WTC11 (cell line): ENCODE measurements at regions not wholly inside any gene's neighbourhood (a gene's known extent, or its start where the extent isn't known, plus 50 kb on each side); places are given as distances from the start of the nearest gene placed in this dataset.

Experiments
- ATAC-seq: fragments of 200-7000 bp; cut with Tn5 transposase; 2 replicates; pipeline ENCODE4 v1.10.0; 2021; ENCODE audit warnings: mild to moderate bottlenecking, moderate library complexity
- CTCF ChIA-PET: fragments of 300-600 bp; sonication (Branson Sonifier 250); formaldehyde crosslinking; loops from one replicate; lab custom pipeline; 2021; ENCODE audit warnings: antibody characterized with exemption; lab: Charles Lee
- POLR2A ChIA-PET: fragments of 350-600 bp; sonication (Branson Sonifier 250); formaldehyde crosslinking; loops from one replicate; lab custom pipeline; 2021; ENCODE audit warnings: antibody characterized with exemption; lab: Charles Lee
- DNase-seq: peaks from one replicate; pipeline ENCODE4 v3.0.0; 2021; ENCODE audit warnings: low spot score
- H3K27ac Mint-ChIP-seq: 2 replicates; pipeline ENCODE4 v1.8.0; 2021; ENCODE audit warnings: mixed read lengths
- H3K27me3 Mint-ChIP-seq: 2 replicates; pipeline ENCODE4 v1.8.0; 2021; ENCODE audit warnings: low read depth, mild to moderate bottlenecking, moderate library complexity, mixed read lengths
- H3K36me3 Mint-ChIP-seq: 2 replicates; pipeline ENCODE4 v1.8.0; 2021; ENCODE audit warnings: mixed read lengths
- H3K4me1 Mint-ChIP-seq: 2 replicates; pipeline ENCODE4 v1.8.0; 2022; ENCODE audit warnings: mixed read lengths
- H3K4me3 Mint-ChIP-seq: 2 replicates; pipeline ENCODE4 v1.8.0; 2021; ENCODE audit warnings: mild to moderate bottlenecking, moderate library complexity, mixed read lengths
- H3K9me3 Mint-ChIP-seq: 2 replicates; pipeline ENCODE4 v1.8.0; 2021; ENCODE audit warnings: mixed read lengths
- FOXJ3 ChIP-seq: sonication (generic); formaldehyde crosslinking; IDR thresholded peaks from 2 replicates; pipeline ENCODE4 v1.9.0; 2021; ENCODE audit warnings: missing genetic modification reagents, mild to moderate bottlenecking, borderline replicate concordance
- HMGA2 ChIP-seq: fragments of 250-450 bp; sonication (Bioruptor Pico); IDR thresholded peaks from 2 replicates; pipeline ENCODE4 v1.4.0; 2021; ENCODE audit warnings: mild to moderate bottlenecking, moderate library complexity
- IRF2 ChIP-seq: sonication (generic); formaldehyde crosslinking; IDR thresholded peaks from 2 replicates; pipeline ENCODE4 v1.8.0; 2022; ENCODE audit warnings: low read depth, missing genetic modification reagents, borderline replicate concordance
- JAZF1 ChIP-seq: fragments of 250-450 bp; sonication (Bioruptor Pico); IDR thresholded peaks from 2 replicates; pipeline ENCODE4 v1.9.0; 2021; ENCODE audit warnings: moderate library complexity, mild to moderate bottlenecking, inconsistent platforms
- MYBL2 ChIP-seq: sonication (generic); formaldehyde crosslinking; IDR thresholded peaks from 2 replicates; pipeline ENCODE4 v1.8.1; 2023; ENCODE audit warnings: mild to moderate bottlenecking, moderate library complexity, missing genetic modification reagents
- NFATC4 ChIP-seq: fragments of 250-450 bp; sonication (Bioruptor Pico); IDR thresholded peaks from 2 replicates; pipeline ENCODE4 v1.9.0; 2021; ENCODE audit warnings: mild to moderate bottlenecking
- TEAD1 ChIP-seq: sonication (generic); formaldehyde crosslinking; IDR thresholded peaks from 2 replicates; pipeline ENCODE4 v1.8.0; 2022; ENCODE audit warnings: mild to moderate bottlenecking, missing genetic modification reagents
- TEAD4 ChIP-seq: sonication (generic); formaldehyde crosslinking; IDR thresholded peaks from 2 replicates; pipeline ENCODE4 v1.8.0; 2022; ENCODE audit warnings: mild to moderate bottlenecking, missing genetic modification reagents
- ZNF138 ChIP-seq: sonication (generic); formaldehyde crosslinking; conservative IDR thresholded peaks from 2 replicates; pipeline ENCODE4 v1.8.1; 2022; ENCODE audit warnings: mild to moderate bottlenecking, moderate library complexity, missing genetic modification reagents
- ZNF263 ChIP-seq: sonication (generic); formaldehyde crosslinking; IDR thresholded peaks from 2 replicates; pipeline ENCODE4 v1.8.1; 2022; ENCODE audit warnings: low read depth, mild to moderate bottlenecking, moderate library complexity, missing genetic modification reagents
- TF ChIP-seq, protein P1 (sequence below): sonication (generic); formaldehyde crosslinking; IDR thresholded peaks from 2 replicates; pipeline ENCODE4 v1.8.1; 2023; ENCODE audit warnings: mild to moderate bottlenecking, moderate library complexity, missing genetic modification reagents
- TF ChIP-seq, protein P2 (sequence below): fragments of 250-450 bp; sonication (Bioruptor Pico); conservative IDR thresholded peaks from 2 replicates; pipeline ENCODE4 v1.9.0; 2021; ENCODE audit warnings: mild to moderate bottlenecking
- TF ChIP-seq, protein P3 (sequence below): sonication (generic); formaldehyde crosslinking; conservative IDR thresholded peaks from 2 replicates; pipeline ENCODE4 v1.8.1; 2022; ENCODE audit warnings: mild to moderate bottlenecking, missing genetic modification reagents
- TF ChIP-seq, protein P4 (sequence below): sonication (generic); formaldehyde crosslinking; IDR thresholded peaks from 2 replicates; pipeline ENCODE4 v1.8.0; 2022; ENCODE audit warnings: missing genetic modification reagents
- TF ChIP-seq, protein P5 (sequence below): sonication (generic); formaldehyde crosslinking; IDR thresholded peaks from 2 replicates; pipeline ENCODE4 v1.8.1; 2023; ENCODE audit warnings: mild to moderate bottlenecking, missing genetic modification reagents
- TF ChIP-seq, protein P6 (sequence below): sonication (generic); formaldehyde crosslinking; IDR thresholded peaks from 2 replicates; pipeline ENCODE4 v1.8.0; 2022; ENCODE audit warnings: mild to moderate bottlenecking, missing genetic modification reagents

DNA sequence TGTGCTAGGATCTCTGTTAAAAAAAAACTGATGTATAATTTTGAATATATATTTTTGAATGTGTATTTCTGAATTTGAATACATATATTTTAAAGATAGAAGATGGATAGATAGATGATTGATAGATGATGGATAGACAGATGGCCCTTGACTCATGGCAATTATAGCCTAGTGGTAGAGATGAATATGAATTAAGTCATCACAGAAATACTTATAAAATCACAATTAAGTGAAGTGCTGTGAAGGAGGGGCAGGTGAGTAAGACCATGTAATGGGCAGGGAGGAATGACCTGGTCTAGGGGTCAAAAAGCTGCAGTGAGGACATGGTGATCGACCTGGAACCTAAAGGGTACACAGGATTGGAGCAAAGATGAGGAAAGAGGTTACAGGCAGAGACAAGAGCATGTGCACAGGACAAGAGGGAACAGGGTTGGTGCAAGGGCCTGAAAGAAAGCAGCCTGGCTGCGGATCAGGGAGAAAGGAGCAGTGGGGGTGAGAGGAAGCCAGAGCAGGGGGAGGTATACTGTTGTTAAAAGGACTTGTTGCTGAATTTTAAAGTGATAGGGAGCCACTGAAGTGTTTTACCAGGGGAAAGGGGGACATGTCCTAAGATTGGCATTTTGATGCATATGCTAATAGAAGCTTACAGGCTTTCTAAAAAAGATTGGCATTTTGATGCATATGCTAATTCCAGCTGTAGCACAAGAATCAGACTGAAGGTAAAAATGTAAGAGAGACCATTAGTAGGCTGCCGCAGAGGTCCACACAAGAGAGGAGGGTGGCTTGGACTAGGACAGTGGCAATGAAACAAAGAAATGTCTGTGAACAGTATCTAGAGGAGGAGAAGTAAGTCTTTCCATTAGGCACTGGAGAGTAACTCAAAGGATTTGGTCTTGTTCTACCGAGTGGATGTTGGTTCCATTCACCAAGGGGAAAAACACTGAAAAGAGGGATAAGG lies 527.8 kb downstream of the AGTPBP1 start (continued):
- TF ChIP-seq, protein P1, sequence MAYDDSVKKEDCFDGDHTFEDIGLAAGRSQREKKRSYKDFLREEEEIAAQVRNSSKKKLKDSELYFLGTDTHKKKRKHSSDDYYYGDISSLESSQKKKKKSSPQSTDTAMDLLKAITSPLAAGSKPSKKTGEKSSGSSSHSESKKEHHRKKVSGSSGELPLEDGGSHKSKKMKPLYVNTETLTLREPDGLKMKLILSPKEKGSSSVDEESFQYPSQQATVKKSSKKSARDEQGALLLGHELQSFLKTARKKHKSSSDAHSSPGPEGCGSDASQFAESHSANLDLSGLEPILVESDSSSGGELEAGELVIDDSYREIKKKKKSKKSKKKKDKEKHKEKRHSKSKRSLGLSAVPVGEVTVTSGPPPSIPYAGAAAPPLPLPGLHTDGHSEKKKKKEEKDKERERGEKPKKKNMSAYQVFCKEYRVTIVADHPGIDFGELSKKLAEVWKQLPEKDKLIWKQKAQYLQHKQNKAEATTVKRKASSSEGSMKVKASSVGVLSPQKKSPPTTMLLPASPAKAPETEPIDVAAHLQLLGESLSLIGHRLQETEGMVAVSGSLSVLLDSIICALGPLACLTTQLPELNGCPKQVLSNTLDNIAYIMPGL, result no peak
- TF ChIP-seq HMGA2 (CRISPR knock-in tag), result no peak
- TF ChIP-seq, protein P2, sequence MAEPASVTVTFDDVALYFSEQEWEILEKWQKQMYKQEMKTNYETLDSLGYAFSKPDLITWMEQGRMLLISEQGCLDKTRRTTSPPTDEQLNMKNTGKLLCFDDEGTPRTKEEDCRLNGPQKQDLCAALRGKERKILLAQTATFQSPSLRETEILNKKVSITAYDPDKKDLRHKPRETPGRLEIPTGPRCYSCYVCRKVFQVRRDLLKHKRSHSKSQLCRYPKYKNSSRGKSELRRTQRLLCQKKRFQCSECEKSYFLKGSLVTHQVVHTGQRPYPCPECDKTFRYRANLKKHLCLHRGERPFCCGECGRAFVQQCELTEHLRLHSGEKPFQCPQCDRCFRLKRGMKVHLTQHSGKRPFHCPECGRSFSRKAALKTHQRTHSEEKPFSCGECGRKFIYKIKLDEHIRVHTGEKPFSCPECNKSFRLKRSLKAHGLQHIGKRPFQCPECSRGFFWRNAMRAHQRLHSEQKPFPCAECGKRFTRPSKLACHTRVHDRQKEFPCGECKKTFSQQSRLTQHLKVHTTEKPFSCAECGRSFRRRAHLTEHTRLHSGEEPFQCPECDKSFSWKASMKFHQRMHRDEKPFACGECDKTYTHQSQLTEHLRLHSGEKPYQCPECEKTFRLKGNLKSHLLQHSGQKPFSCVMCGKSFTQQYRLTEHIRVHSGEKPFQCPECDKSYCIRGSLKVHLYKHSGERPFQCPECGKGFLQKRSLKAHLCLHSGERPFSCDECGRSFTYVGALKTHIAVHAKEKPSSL, result no peak
- TF ChIP-seq NFATC4 (CRISPR knock-in tag), result no peak
- TF ChIP-seq TEAD4, result no peak
- no peak for TF ChIP-seq ZNF263 (CRISPR knock-in tag)

DNA sequence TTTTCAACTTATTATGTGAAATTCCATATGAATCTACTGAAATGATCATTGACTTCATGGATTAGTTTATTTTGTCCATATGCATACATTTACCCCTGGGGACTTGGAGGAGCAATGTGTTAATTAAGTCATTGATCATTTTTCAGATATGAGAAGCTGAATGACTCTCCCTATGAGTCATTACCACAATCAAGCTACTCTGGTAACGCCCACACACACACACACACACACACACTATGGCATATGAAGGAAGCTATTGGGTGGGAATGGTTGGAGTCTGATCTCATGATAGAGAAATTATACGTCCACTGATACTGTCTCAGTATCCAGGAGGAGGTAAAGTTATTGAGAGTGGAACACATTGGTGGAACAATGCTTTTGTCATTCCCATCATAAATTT lies 528.9 kb downstream of the AGTPBP1 start:
- H3K4me1 Mint-ChIP-seq, result peaks cover 34% of the 10 kb centered on the region
- H3K4me3 Mint-ChIP-seq, result no peak overlapping the region
- CTCF ChIA-PET, result no interaction called here
- DNase-seq, result no peak
- H3K36me3 Mint-ChIP-seq, result peaks cover 1% of the 10 kb centered on the region
- no peak for ATAC-seq
- TF ChIP-seq, protein P3, sequence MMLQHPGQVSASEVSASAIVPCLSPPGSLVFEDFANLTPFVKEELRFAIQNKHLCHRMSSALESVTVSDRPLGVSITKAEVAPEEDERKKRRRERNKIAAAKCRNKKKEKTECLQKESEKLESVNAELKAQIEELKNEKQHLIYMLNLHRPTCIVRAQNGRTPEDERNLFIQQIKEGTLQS (CRISPR knock-in tag), result no peak
- TF ChIP-seq FOXJ3 (CRISPR knock-in tag) (no peak), JAZF1 (CRISPR knock-in tag) (no peak), IRF2 (CRISPR knock-in tag) (no peak), TEAD1 (CRISPR knock-in tag) (no peak), MYBL2 (CRISPR knock-in tag) (no peak), ZNF138 (no peak)
- TF ChIP-seq, protein P4, sequence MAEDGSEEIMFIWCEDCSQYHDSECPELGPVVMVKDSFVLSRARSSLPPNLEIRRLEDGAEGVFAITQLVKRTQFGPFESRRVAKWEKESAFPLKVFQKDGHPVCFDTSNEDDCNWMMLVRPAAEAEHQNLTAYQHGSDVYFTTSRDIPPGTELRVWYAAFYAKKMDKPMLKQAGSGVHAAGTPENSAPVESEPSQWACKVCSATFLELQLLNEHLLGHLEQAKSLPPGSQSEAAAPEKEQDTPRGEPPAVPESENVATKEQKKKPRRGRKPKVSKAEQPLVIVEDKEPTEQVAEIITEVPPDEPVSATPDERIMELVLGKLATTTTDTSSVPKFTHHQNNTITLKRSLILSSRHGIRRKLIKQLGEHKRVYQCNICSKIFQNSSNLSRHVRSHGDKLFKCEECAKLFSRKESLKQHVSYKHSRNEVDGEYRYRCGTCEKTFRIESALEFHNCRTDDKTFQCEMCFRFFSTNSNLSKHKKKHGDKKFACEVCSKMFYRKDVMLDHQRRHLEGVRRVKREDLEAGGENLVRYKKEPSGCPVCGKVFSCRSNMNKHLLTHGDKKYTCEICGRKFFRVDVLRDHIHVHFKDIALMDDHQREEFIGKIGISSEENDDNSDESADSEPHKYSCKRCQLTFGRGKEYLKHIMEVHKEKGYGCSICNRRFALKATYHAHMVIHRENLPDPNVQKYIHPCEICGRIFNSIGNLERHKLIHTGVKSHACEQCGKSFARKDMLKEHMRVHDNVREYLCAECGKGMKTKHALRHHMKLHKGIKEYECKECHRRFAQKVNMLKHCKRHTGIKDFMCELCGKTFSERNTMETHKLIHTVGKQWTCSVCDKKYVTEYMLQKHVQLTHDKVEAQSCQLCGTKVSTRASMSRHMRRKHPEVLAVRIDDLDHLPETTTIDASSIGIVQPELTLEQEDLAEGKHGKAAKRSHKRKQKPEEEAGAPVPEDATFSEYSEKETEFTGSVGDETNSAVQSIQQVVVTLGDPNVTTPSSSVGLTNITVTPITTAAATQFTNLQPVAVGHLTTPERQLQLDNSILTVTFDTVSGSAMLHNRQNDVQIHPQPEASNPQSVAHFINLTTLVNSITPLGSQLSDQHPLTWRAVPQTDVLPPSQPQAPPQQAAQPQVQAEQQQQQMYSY, result no peak
- TF ChIP-seq, protein P5, sequence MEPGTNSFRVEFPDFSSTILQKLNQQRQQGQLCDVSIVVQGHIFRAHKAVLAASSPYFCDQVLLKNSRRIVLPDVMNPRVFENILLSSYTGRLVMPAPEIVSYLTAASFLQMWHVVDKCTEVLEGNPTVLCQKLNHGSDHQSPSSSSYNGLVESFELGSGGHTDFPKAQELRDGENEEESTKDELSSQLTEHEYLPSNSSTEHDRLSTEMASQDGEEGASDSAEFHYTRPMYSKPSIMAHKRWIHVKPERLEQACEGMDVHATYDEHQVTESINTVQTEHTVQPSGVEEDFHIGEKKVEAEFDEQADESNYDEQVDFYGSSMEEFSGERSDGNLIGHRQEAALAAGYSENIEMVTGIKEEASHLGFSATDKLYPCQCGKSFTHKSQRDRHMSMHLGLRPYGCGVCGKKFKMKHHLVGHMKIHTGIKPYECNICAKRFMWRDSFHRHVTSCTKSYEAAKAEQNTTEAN (CRISPR knock-in tag), result no peak
- TF ChIP-seq, protein P6, sequence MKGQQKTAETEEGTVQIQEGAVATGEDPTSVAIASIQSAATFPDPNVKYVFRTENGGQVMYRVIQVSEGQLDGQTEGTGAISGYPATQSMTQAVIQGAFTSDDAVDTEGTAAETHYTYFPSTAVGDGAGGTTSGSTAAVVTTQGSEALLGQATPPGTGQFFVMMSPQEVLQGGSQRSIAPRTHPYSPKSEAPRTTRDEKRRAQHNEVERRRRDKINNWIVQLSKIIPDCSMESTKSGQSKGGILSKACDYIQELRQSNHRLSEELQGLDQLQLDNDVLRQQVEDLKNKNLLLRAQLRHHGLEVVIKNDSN (CRISPR knock-in tag), result no peak
- POLR2A ChIA-PET, result no interaction called here
- no peaks in the 10 kb centered on the region for H3K27me3 Mint-ChIP-seq
- H3K9me3 Mint-ChIP-seq, result peaks cover 12% of the 10 kb centered on the region
- no peak overlapping the region for H3K27ac Mint-ChIP-seq
